MM.1S (cell line): ENCODE measurements at regions not wholly inside any gene's neighbourhood (a gene's known extent, or its start where the extent isn't known, plus 50 kb on each side); places are given as distances from the start of the nearest gene placed in this dataset.
"Not testable (repeated sequence)": the region's sequence is repeated elsewhere in the genome, so short reads cannot be mapped to it uniquely, and the experiment has no call there.

ENCODE experiments used
- EZH2 ChIP-seq: fragments of 300-600 bp; sonication (generic); optimal IDR thresholded peaks from 2 replicates; pipeline ENCODE3; 2017; ENCODE audit warnings: low read depth, mild to moderate bottlenecking, antibody characterized with exemption, low read length, mixed read lengths
- EZH2phosphoT487 ChIP-seq: fragments of 300-600 bp; sonication (generic); IDR thresholded peaks from 2 replicates; pipeline ENCODE4 v1.6.1; 2018; ENCODE audit warnings: antibody characterized with exemption, low read length
- TF ChIP-seq, protein P1 (sequence below): fragments of 300-600 bp; sonication (generic); IDR thresholded peaks from 2 replicates; pipeline ENCODE4 v1.5.1; 2016; ENCODE audit warnings: antibody characterized with exemption, low read length, mixed read lengths

DNA sequence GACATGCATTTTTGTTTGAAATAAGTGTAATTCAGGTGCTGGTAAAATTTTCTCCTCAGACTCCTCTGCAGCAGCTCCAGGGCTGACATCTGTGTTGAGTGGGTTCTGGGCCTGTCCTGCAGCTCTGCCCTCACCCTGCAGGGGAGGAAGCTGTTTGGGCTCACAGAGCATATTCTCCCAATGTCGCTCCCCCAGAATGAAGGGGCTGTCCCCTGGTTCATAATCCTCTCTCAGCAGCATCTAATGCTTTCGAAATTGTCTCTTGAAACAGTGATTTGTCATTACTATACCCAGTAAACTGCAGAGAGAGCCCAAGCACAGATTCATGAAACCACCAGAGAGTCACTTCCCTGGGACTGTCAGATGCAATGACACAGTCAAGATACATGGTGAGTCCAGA lies 606.7 kb downstream of the TMEM121 start:
- TF ChIP-seq EZH2phosphoT487, EZH2: not testable (repeated sequence)
- TF ChIP-seq, protein P1, sequence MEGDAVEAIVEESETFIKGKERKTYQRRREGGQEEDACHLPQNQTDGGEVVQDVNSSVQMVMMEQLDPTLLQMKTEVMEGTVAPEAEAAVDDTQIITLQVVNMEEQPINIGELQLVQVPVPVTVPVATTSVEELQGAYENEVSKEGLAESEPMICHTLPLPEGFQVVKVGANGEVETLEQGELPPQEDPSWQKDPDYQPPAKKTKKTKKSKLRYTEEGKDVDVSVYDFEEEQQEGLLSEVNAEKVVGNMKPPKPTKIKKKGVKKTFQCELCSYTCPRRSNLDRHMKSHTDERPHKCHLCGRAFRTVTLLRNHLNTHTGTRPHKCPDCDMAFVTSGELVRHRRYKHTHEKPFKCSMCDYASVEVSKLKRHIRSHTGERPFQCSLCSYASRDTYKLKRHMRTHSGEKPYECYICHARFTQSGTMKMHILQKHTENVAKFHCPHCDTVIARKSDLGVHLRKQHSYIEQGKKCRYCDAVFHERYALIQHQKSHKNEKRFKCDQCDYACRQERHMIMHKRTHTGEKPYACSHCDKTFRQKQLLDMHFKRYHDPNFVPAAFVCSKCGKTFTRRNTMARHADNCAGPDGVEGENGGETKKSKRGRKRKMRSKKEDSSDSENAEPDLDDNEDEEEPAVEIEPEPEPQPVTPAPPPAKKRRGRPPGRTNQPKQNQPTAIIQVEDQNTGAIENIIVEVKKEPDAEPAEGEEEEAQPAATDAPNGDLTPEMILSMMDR: not testable (repeated sequence)
